Kidney (tissue), 13 donors: ENCODE measurements at regions not wholly inside any gene's neighbourhood (a gene's known extent, or its start where the extent isn't known, plus 50 kb on each side); places are given as distances from the start of the nearest gene placed in this dataset.

Experiments
- DNase-seq, 5 donors: peaks; one replicate each; pipeline ENCODE4 v3.0.0-alpha.2; 2013 to 2020
- FAIRE-seq: peaks from 2 replicates; lab custom pipeline; 2012; peaks lifted over from hg19 to GRCh38; lab: Jason Lieb, UNC
- H3K27ac ChIP-seq, 2 donors: one replicate each; pipeline ENCODE4 v1.7.0; 2013; ENCODE audit warnings: low read depth in 2 of 2, low read length in 2 of 2, inconsistent platforms in 1 of 2
- H3K27me3 ChIP-seq: one replicate; pipeline ENCODE4 v1.7.1; 2013; ENCODE audit warnings: low read length, inconsistent platforms; ENCODE audit not compliant: control insufficient read depth, insufficient read depth
- H3K36me3 ChIP-seq, 3 donors: one replicate each; pipeline versions ENCODE4 v1.7.0 to v1.7.1; 2013; ENCODE audit warnings: low read length in 3 of 3, control low read depth in 1 of 3, inconsistent platforms in 1 of 3; ENCODE audit not compliant: insufficient read depth in 3 of 3, control insufficient read depth in 2 of 3
- H3K4me1 ChIP-seq, 3 donors: one replicate each; pipeline versions ENCODE4 v1.7.0 to v1.7.1; 2013; ENCODE audit warnings: low read length in 3 of 3, inconsistent platforms in 1 of 3, low read depth in 1 of 3; ENCODE audit not compliant: control insufficient read depth in 2 of 3, insufficient read depth in 2 of 3
- H3K4me3 ChIP-seq, 3 donors: one replicate each; pipeline versions ENCODE4 v1.7.0 to v1.8.1; 2013; ENCODE audit warnings: low read length in 3 of 3, control low read depth in 1 of 3, inconsistent platforms in 1 of 3
- H3K9ac ChIP-seq, 3 donors: one replicate each; pipeline versions ENCODE4 v1.7.0 to v1.7.1; 2013; ENCODE audit warnings: low read length in 3 of 3, control low read depth in 1 of 3, inconsistent platforms in 1 of 3
- H3K9me3 ChIP-seq, 3 donors: one replicate each; pipeline versions ENCODE4 v1.7.0 to v1.7.1; 2013; ENCODE audit warnings: low read length in 3 of 3, control low read depth in 1 of 3, inconsistent platforms in 1 of 3; ENCODE audit not compliant: control insufficient read depth in 2 of 3, insufficient read depth in 1 of 3
- CTCF ChIP-seq: IDR thresholded peaks from 3 replicates; pipeline ENCODE4 v1.5.1; 2012; ENCODE audit warnings: mild to moderate bottlenecking, moderate library complexity, borderline replicate concordance; ENCODE audit not compliant: insufficient read depth; ENCODE audit errors: extremely low read depth
- intact Hi-C: fragments of 100-400 bp; cut with DNase I; formaldehyde crosslinking; loops from one replicate; pipeline ENCODE4 v1.11.1; 2022
- donor health status: control.
- donor health status: control.
- donor health status: control.
- donor health status: control.
- donor health status: control.
- donor health status: DM: yes; HTN: yes; CAD: no.
- donor health status: Normal renal cell carcinoma (clear cell type).

GRCh38 chr12:33654313-33654712, 214.7 kb upstream of the SYT10 start:
- no peak for TF ChIP-seq CTCF
- no peak for DNase-seq
- no peak overlapping the region for H3K4me3 ChIP-seq
- H3K27me3 ChIP-seq, result no peaks in the 10 kb centered on the region
- no peaks in the 10 kb centered on the region for H3K4me1 ChIP-seq
- no peak overlapping the region for H3K27ac ChIP-seq
- H3K36me3 ChIP-seq, result no peaks in the 10 kb centered on the region
- H3K9me3 ChIP-seq, result peaks cover 0 to 2% (median 0%) of the 10 kb centered on the region in 3 donors
- intact Hi-C loops, result no loop called here
- H3K9ac ChIP-seq, result no peak overlapping the region
- no peak for FAIRE-seq

- no peak for FAIRE-seq
- TF ChIP-seq CTCF, result no peak
- H3K4me3 ChIP-seq, result no peak overlapping the region
- no peak overlapping the region for H3K9ac ChIP-seq
- H3K9me3 ChIP-seq, result no peaks in the 10 kb centered on the region
- no peak for DNase-seq
- no peaks in the 10 kb centered on the region for H3K4me1 ChIP-seq
- no peaks in the 10 kb centered on the region for H3K36me3 ChIP-seq
- no peaks in the 10 kb centered on the region for H3K27me3 ChIP-seq
- intact Hi-C loops, result no loop called here
- no peak overlapping the region for H3K27ac ChIP-seq
Observed at GRCh38 chr12:33663000-33663654, 223.5 kb upstream of the SYT10 start.

GRCh38 chr12:33669349-33669748, 229.7 kb upstream of the SYT10 start:
- H3K27me3 ChIP-seq, result no peaks in the 10 kb centered on the region
- intact Hi-C loops, result no loop called here
- H3K27ac ChIP-seq, result no peak overlapping the region
- FAIRE-seq (no peak), DNase-seq (no peak)
- no peaks in the 10 kb centered on the region for H3K36me3 ChIP-seq
- H3K9ac ChIP-seq, result no peak overlapping the region
- no peak for TF ChIP-seq CTCF
- H3K4me1 ChIP-seq, result no peaks in the 10 kb centered on the region
- H3K9me3 ChIP-seq, result no peaks in the 10 kb centered on the region
- H3K4me3 ChIP-seq, result no peak overlapping the region

- no peak for TF ChIP-seq CTCF
- intact Hi-C loops, result no loop called here
- DNase-seq, result no peak
- no peak for FAIRE-seq
- Histone ChIP-seq H3K27me3 (no peaks in the 10 kb centered on the region), H3K9ac (no peak overlapping the region), H3K4me1 (no peaks in the 10 kb centered on the region), H3K36me3 (no peaks in the 10 kb centered on the region), H3K27ac (no peak overlapping the region), H3K9me3 (no peaks in the 10 kb centered on the region), H3K4me3 (no peak overlapping the region)
Observed at GRCh38 chr12:33670284-33670683, 230.7 kb upstream of the SYT10 start.
